HepG2 (cell line): ENCODE measurements at regions not wholly inside any gene's neighbourhood (a gene's known extent, or its start where the extent isn't known, plus 50 kb on each side); places are given as distances from the start of the nearest gene placed in this dataset.

ENCODE experiments used
- ATAC-seq: fragments of 200-7000 bp; cut with Tn5 transposase; 3 replicates; pipeline ENCODE4 v1.9.1; 2020; ENCODE audit warnings: mild to moderate bottlenecking, moderate library complexity
- BruUV-seq: library from RNA; stranded (reverse); fragments of 400-500 nt; replicated peaks from 2 replicates; lab custom pipeline; 2021; lab: Mats Ljungman, UMichigan
- CTCF ChIA-PET: fragments of 300-600 bp; formaldehyde crosslinking; extraction: SDS; loops from one replicate; lab custom pipeline; 2021; ENCODE audit warnings: low total read pairs, inconsistent platforms, low intra/inter-chr PET ratio; lab: Yijun Ruan, JAX
- POLR2A ChIA-PET: fragments of 350-600 bp; sonication (Branson Sonifier 250); formaldehyde crosslinking; loops from one replicate; lab custom pipeline; 2020; ENCODE audit warnings: antibody characterized with exemption, inconsistent platforms; lab: Yijun Ruan, JAX
- DNase-seq: peaks from one replicate; pipeline ENCODE4 v3.0.0-alpha.2; 2015; ENCODE audit warnings: low spot score
- FAIRE-seq: peaks from 3 replicates; lab custom pipeline; 2011; peaks lifted over from hg19 to GRCh38; lab: Jason Lieb, UNC
- H2AFZ ChIP-seq: one replicate; pipeline ENCODE4 v1.6.1; 2011; ENCODE audit warnings: low read length, inconsistent platforms
- H3K27ac ChIP-seq: fragments of 300-600 bp; 3 replicates; pipeline ENCODE4 v1.8.0; 2011; ENCODE audit warnings: mixed run types, mild to moderate bottlenecking, mixed read lengths, low read length, inconsistent platforms; ENCODE audit not compliant: insufficient read depth; ENCODE audit errors: extremely low read length
- H3K27me3 ChIP-seq, 2 experiments: fragments of 200-600 bp in 1 of 2; 2 replicates in 1 of 2; 3 replicates in 1 of 2; pipeline versions ENCODE4 v1.6.0 to v1.8.0; 2011; ENCODE audit warnings: low read length in 2 of 2, mild to moderate bottlenecking in 2 of 2, moderate library complexity in 2 of 2, inconsistent platforms in 1 of 2; ENCODE audit not compliant: insufficient read depth in 2 of 2, control insufficient read depth in 1 of 2
- H3K36me3 ChIP-seq, 2 experiments: fragments of 200-600 bp in 1 of 2; replicated peaks in 1 of 2; 2 replicates in 1 of 2; 3 replicates in 1 of 2; pipeline versions ENCODE4 v1.5.1 to v1.8.0; 2011; ENCODE audit warnings: low read length in 2 of 2, inconsistent platforms in 1 of 2; ENCODE audit not compliant: insufficient read depth in 2 of 2, control insufficient read depth in 1 of 2
- H3K4me1 ChIP-seq: 2 replicates; pipeline ENCODE4 v1.5.1; 2012; ENCODE audit warnings: low read length, inconsistent platforms; ENCODE audit not compliant: insufficient read depth
- H3K4me2 ChIP-seq: 2 replicates; pipeline ENCODE4 v1.6.0; 2011; ENCODE audit warnings: low read depth, low read length, inconsistent platforms
- H3K4me3 ChIP-seq, 3 experiments: fragments of 200-600 bp in 1 of 3; sonication (generic), shearing (Covaris generic) in 1 of 3; replicated peaks in 1 of 3; 2 replicates each; pipeline ENCODE4 v1.5.1; 2011 to 2016; ENCODE audit warnings: low read length in 3 of 3, inconsistent platforms in 2 of 3, low read depth in 2 of 3, mild to moderate bottlenecking in 2 of 3, control low read depth in 1 of 3, mixed read lengths in 1 of 3; ENCODE audit not compliant: insufficient read depth in 1 of 3
- H3K79me2 ChIP-seq: one replicate; pipeline ENCODE4 v1.6.1; 2011; ENCODE audit warnings: low read length, inconsistent platforms; ENCODE audit not compliant: insufficient read depth
- H3K9ac ChIP-seq: 2 replicates; pipeline ENCODE4 v1.6.0; 2011; ENCODE audit warnings: mild to moderate bottlenecking, low read depth, low read length, inconsistent platforms; ENCODE audit not compliant: insufficient read depth
- H3K9me3 ChIP-seq: 2 replicates; pipeline ENCODE4 v1.5.1; 2012; ENCODE audit warnings: mild to moderate bottlenecking, low read length
- H4K20me1 ChIP-seq: 2 replicates; pipeline ENCODE4 v1.6.0; 2011; ENCODE audit warnings: inconsistent platforms, mild to moderate bottlenecking, low read length, moderate library complexity; ENCODE audit not compliant: insufficient read depth
- KDM4B ChIP-seq: sonication (generic); formaldehyde crosslinking; IDR thresholded peaks from 2 replicates; pipeline ENCODE4 v1.4.0; 2020; ENCODE audit warnings: missing genetic modification reagents
- WGBS: methylation state at CpG from one replicate; pipeline ENCODE4 v1.1.6; 2017; ENCODE audit warnings: low lambda C conversion rate; 5-methylcytosine and 5-hydroxymethylcytosine counted together
- in situ Hi-C: cut with HindIII; loops from 2 replicates; pipeline ENCODE4 v1.10.0; 2017; ENCODE audit warnings: low pct_unique_long_range_greater_than_20kb; ENCODE audit not compliant: extremely low pct_ligation_motif_present
- intact Hi-C: fragments of 100-400 bp; cut with micrococcal nuclease; formaldehyde crosslinking; loops from one replicate; pipeline ENCODE4 v1.10.0; 2022; ENCODE audit not compliant: unreplicated experiment
- TF ChIP-seq, protein P1 (sequence below): sonication (generic); formaldehyde crosslinking; IDR thresholded peaks from 2 replicates; pipeline ENCODE4 v1.4.0; 2020; ENCODE audit warnings: missing genetic modification reagents, borderline replicate concordance
- TF ChIP-seq, protein P2 (sequence below): sonication (generic); formaldehyde crosslinking; IDR thresholded peaks from 2 replicates; pipeline ENCODE4 v1.4.0; 2020; ENCODE audit warnings: missing genetic modification reagents, borderline replicate concordance

DNA sequence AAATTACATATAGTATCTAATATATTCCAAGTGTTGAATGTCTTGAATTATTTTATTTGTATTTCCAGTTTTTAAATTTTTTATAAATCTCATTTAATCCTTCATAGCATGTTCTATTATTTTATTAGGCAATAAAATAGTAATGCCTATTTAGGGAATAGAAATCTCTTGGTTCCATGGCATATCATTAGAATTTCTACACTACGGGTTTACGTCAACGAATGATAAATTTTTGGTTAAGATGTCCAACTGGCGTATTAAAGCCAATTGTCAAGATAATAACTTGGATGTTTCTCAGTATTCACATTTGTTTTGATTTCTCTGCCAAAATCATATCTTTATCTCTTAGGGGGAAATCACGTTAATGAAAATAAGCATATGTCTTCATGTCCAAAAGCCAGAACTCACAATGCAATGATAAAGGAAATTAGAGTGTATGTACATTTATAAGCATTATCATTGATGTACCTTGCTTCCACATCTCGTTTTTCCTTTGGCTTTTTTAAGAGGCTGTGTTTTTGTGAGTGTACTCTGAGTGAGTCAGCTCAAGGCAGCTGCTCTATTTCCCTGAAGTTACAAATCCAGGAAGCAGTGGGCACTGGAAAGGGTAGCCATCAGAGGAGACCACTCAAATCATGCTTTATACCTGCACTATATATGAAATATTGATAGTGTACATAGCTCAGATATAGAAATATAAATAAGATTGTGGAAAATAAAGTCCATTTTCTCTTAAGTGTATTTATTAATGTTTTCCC is 115.8 kb upstream of the PDE1A start:
- POLR2A ChIA-PET: no interaction called here

More for the DNA sequence above, 115.8 kb upstream of the PDE1A start:
- in situ Hi-C loops: no loop called here
- no peak for ATAC-seq
- CTCF ChIA-PET: no interaction called here
- FAIRE-seq: no peak
- Histone ChIP-seq H3K36me3 (no peaks in the 10 kb centered on the region), H3K27ac (no peak overlapping the region), H3K9ac (no peak overlapping the region), H2AFZ (no peak overlapping the region), H3K4me3 (no peak overlapping the region), H3K79me2 (no peaks in the 10 kb centered on the region), H3K27me3 (no peaks in the 10 kb centered on the region; a peak in 1 of 5 replicates), H3K9me3 (no peaks in the 10 kb centered on the region), H3K4me1 (no peaks in the 10 kb centered on the region), H3K4me2 (no peak overlapping the region), H4K20me1 (no peaks in the 10 kb centered on the region)
- 34% methylated on average over 6 of the region's 6 CpGs for whole genome bisulfite sequencing
- TF ChIP-seq, protein P1, sequence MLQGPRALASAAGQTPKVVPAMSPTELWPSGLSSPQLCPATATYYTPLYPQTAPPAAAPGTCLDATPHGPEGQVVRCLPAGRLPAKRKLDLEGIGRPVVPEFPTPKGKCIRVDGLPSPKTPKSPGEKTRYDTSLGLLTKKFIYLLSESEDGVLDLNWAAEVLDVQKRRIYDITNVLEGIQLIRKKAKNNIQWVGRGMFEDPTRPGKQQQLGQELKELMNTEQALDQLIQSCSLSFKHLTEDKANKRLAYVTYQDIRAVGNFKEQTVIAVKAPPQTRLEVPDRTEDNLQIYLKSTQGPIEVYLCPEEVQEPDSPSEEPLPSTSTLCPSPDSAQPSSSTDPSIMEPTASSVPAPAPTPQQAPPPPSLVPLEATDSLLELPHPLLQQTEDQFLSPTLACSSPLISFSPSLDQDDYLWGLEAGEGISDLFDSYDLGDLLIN (CRISPR knock-in tag): no peak
- TF ChIP-seq, protein P2, sequence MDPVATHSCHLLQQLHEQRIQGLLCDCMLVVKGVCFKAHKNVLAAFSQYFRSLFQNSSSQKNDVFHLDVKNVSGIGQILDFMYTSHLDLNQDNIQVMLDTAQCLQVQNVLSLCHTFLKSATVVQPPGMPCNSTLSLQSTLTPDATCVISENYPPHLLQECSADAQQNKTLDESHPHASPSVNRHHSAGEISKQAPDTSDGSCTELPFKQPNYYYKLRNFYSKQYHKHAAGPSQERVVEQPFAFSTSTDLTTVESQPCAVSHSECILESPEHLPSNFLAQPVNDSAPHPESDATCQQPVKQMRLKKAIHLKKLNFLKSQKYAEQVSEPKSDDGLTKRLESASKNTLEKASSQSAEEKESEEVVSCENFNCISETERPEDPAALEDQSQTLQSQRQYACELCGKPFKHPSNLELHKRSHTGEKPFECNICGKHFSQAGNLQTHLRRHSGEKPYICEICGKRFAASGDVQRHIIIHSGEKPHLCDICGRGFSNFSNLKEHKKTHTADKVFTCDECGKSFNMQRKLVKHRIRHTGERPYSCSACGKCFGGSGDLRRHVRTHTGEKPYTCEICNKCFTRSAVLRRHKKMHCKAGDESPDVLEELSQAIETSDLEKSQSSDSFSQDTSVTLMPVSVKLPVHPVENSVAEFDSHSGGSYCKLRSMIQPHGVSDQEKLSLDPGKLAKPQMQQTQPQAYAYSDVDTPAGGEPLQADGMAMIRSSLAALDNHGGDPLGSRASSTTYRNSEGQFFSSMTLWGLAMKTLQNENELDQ (CRISPR knock-in tag): no peak
- TF ChIP-seq KDM4B (CRISPR knock-in tag): no peak
- intact Hi-C loops: no loop called here
- no TSS peak for BruUV-seq
- no peak for DNase-seq
